CD14-positive monocyte (primary cell): ENCODE measurements at regions not wholly inside any gene's neighbourhood (a gene's known extent, or its start where the extent isn't known, plus 50 kb on each side); places are given as distances from the start of the nearest gene placed in this dataset.

ENCODE experiments used
- DNase-seq, 3 donors: peaks; one replicate each; pipeline ENCODE4 v3.0.0-alpha.2; 2011 to 2022
- H2AFZ ChIP-seq: 2 replicates; pipeline ENCODE4 v1.6.0; 2012; ENCODE audit warnings: mild to moderate bottlenecking, low read depth, low read length, inconsistent platforms; ENCODE audit not compliant: insufficient read depth, poor library complexity, severe bottlenecking
- H3K27ac ChIP-seq, 2 donors: 1 replicate in 1 of 2; 2 replicates in 1 of 2; pipeline ENCODE4 v1.5.1; 2012 to 2013; ENCODE audit warnings: low read length in 2 of 2, control low read depth in 1 of 2, inconsistent platforms in 1 of 2, low read depth in 1 of 2, mild to moderate bottlenecking in 1 of 2
- H3K27me3 ChIP-seq, 2 donors: one replicate each; pipeline versions ENCODE4 v1.6.0 to v1.6.1; 2011 to 2013; ENCODE audit warnings: low read length in 2 of 2; ENCODE audit not compliant: control insufficient read depth in 2 of 2, insufficient read depth in 2 of 2
- H3K36me3 ChIP-seq, 2 donors: replicated peaks in 1 of 2; 1 replicate in 1 of 2; 2 replicates in 1 of 2; pipeline versions ENCODE4 v1.5.1 to v1.6.1; 2012 to 2013; ENCODE audit warnings: low read length in 2 of 2, control low read depth in 1 of 2, inconsistent platforms in 1 of 2, mild to moderate bottlenecking in 1 of 2; ENCODE audit not compliant: insufficient read depth in 2 of 2, control insufficient read depth in 1 of 2
- H3K4me1 ChIP-seq, 2 donors: 1 replicate in 1 of 2; 2 replicates in 1 of 2; pipeline versions ENCODE4 v1.5.1 to v1.6.1; 2012 to 2013; ENCODE audit warnings: low read length in 2 of 2, control low read depth in 1 of 2, inconsistent platforms in 1 of 2, mild to moderate bottlenecking in 1 of 2, moderate library complexity in 1 of 2; ENCODE audit not compliant: insufficient read depth in 2 of 2, control insufficient read depth in 1 of 2
- H3K4me2 ChIP-seq: replicated peaks from 2 replicates; pipeline ENCODE3; 2012; ENCODE audit warnings: low read length, moderate library complexity, mild to moderate bottlenecking; ENCODE audit not compliant: poor library complexity, severe bottlenecking; ENCODE audit errors: extremely low read depth
- H3K4me3 ChIP-seq, 3 experiments: fragments of 200-600 bp in 1 of 3; sonication (generic) in 1 of 3; replicated peaks in 1 of 3; 1 replicate in 2 of 3; 2 replicates in 1 of 3; pipeline ENCODE4 v1.5.1; 2011 to 2013; ENCODE audit warnings: low read length in 3 of 3, mild to moderate bottlenecking in 3 of 3, control low read depth in 2 of 3, low read depth in 2 of 3, inconsistent platforms in 1 of 3, moderate library complexity in 1 of 3
- H3K79me2 ChIP-seq: 2 replicates; pipeline ENCODE4 v1.6.0; 2012; ENCODE audit warnings: mild to moderate bottlenecking, control low read depth, inconsistent platforms, low read length, moderate library complexity; ENCODE audit not compliant: insufficient read depth
- H3K9ac ChIP-seq: 2 replicates; pipeline ENCODE4 v1.6.0; 2017; ENCODE audit warnings: low read length, mild to moderate bottlenecking; ENCODE audit not compliant: insufficient read depth, poor library complexity, severe bottlenecking
- H3K9me3 ChIP-seq, 2 donors: replicated peaks in 1 of 2; 1 replicate in 1 of 2; 2 replicates in 1 of 2; pipeline versions ENCODE4 v1.5.1 to v1.6.1; 2012 to 2013; ENCODE audit warnings: low read length in 2 of 2, control low read depth in 1 of 2; ENCODE audit not compliant: control insufficient read depth in 1 of 2, insufficient read depth in 1 of 2
- H4K20me1 ChIP-seq: 2 replicates; pipeline ENCODE4 v1.6.0; 2012; ENCODE audit warnings: mild to moderate bottlenecking, low read length, control low read depth, moderate library complexity; ENCODE audit not compliant: insufficient read depth
- H3K27ac Mint-ChIP-seq, 7 donors: one replicate each; pipeline ENCODE4 v1.8.0; 2020; ENCODE audit warnings: mild to moderate bottlenecking in 7 of 7, mixed read lengths in 7 of 7, moderate library complexity in 6 of 7, inconsistent platforms in 2 of 7
- H3K27me3 Mint-ChIP-seq, 3 donors: one replicate each; pipeline ENCODE4 v1.8.0; 2021 to 2022; ENCODE audit warnings: low read depth in 3 of 3, mild to moderate bottlenecking in 3 of 3, mixed read lengths in 3 of 3, moderate library complexity in 3 of 3, inconsistent platforms in 1 of 3
- H3K36me3 Mint-ChIP-seq, 2 donors: one replicate each; pipeline ENCODE4 v1.8.0; 2020; ENCODE audit warnings: mixed read lengths in 2 of 2, inconsistent platforms in 1 of 2, mild to moderate bottlenecking in 1 of 2
- H3K4me1 Mint-ChIP-seq: one replicate; pipeline ENCODE4 v1.8.0; 2020; ENCODE audit warnings: mild to moderate bottlenecking, mixed read lengths
- H3K4me3 Mint-ChIP-seq, 2 donors: one replicate each; pipeline ENCODE4 v1.8.0; 2020; ENCODE audit warnings: mild to moderate bottlenecking in 2 of 2, mixed read lengths in 2 of 2, moderate library complexity in 1 of 2
- H3K9me3 Mint-ChIP-seq, 7 donors: one replicate each; pipeline ENCODE4 v1.8.0; 2020 to 2022; ENCODE audit warnings: mixed read lengths in 7 of 7, mild to moderate bottlenecking in 6 of 7, moderate library complexity in 6 of 7, inconsistent platforms in 2 of 7
- WGBS: methylation state at CpG from one replicate; pipeline ENCODE4 v1.1.5; 2013; ENCODE audit warnings: missing lambda C conversion rate; ENCODE audit not compliant: insufficient coverage; 5-methylcytosine and 5-hydroxymethylcytosine counted together
- intact Hi-C, 2 donors: fragments of 100-400 bp; cut with micrococcal nuclease; formaldehyde crosslinking; loops; one replicate each; pipeline versions ENCODE4 v1.15.0 to v1.15.1; 2023
- TF ChIP-seq, protein P1 (sequence below): fragments of 200-600 bp; IDR thresholded peaks from one replicate; pipeline ENCODE4 v1.8.0; 2022; ENCODE audit warnings: antibody characterized with exemption, mild to moderate bottlenecking

DNA sequence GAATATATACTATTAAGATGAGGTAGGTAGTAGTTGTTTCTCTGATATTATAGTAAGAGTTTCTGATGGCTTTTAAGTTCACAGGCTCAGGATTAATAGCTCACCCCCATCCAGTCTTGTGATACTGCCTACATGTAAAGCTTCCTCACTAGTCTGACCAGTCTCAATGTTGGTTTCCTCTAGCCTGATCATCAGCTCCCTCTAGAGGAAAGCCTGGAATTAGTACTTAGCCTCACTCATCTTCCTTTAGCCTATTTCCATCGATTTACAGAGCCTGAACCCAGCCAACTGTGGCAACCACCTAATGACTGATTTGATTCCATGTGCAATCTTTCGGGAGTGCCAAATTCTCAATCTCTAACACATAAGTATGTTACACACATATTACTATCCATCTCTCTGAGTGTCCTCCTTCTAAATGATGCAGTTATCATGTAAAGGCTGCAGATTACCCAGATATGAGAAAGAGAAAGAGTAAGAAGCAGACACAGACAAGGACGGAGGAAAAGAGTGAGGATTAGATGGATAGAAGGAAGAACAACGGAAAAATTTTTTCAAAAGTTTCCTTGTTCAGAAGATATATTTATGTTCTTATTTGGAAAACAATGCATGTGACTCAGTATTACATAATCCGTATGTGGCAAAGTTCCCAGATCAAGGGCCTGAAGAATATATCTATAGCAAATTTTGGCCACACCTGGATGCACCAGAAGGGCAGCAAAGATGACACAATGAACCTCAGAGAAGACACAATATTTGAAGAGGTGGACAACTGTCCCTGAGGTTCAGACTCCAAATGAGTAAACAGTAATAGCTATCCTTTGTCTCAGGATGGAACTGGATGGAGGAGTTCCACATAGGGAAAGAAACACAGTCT, 333.7 kb downstream of the ELAVL2 start:
- Histone ChIP-seq H3K4me1 (no peaks in the 10 kb centered on the region), H2AFZ (no peak overlapping the region), H3K27ac (no peak overlapping the region), H4K20me1 (no peaks in the 10 kb centered on the region), H3K9me3 (no peaks in the 10 kb centered on the region), H3K9ac (no peak overlapping the region), H3K79me2 (no peaks in the 10 kb centered on the region), H3K27me3 (no peaks in the 10 kb centered on the region), H3K4me3 (no peak overlapping the region), H3K36me3 (no peaks in the 10 kb centered on the region), H3K4me2 (no peak overlapping the region)
- Mint-ChIP-seq H3K27ac (no peak overlapping the region), H3K4me3 (no peak overlapping the region), H3K4me1 (no peaks in the 10 kb centered on the region), H3K36me3 (no peaks in the 10 kb centered on the region), H3K27me3 (no peaks in the 10 kb centered on the region), H3K9me3 (no peaks in the 10 kb centered on the region)
- no peak for DNase-seq
- TF ChIP-seq, protein P1, sequence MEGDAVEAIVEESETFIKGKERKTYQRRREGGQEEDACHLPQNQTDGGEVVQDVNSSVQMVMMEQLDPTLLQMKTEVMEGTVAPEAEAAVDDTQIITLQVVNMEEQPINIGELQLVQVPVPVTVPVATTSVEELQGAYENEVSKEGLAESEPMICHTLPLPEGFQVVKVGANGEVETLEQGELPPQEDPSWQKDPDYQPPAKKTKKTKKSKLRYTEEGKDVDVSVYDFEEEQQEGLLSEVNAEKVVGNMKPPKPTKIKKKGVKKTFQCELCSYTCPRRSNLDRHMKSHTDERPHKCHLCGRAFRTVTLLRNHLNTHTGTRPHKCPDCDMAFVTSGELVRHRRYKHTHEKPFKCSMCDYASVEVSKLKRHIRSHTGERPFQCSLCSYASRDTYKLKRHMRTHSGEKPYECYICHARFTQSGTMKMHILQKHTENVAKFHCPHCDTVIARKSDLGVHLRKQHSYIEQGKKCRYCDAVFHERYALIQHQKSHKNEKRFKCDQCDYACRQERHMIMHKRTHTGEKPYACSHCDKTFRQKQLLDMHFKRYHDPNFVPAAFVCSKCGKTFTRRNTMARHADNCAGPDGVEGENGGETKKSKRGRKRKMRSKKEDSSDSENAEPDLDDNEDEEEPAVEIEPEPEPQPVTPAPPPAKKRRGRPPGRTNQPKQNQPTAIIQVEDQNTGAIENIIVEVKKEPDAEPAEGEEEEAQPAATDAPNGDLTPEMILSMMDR: no peak
- 39% methylated on average over 3 of the region's 5 CpGs for WGBS
- intact Hi-C loops: no loop called here

GRCh38 chr9:23493219-23493618, 332.8 kb downstream of the ELAVL2 start:
- no peaks in the 10 kb centered on the region for H3K36me3 Mint-ChIP-seq
- no peak for DNase-seq
- no peak overlapping the region for H3K9ac ChIP-seq
- 33% methylated on average over 1 of the region's 5 CpGs for WGBS
- H3K27ac Mint-ChIP-seq: no peak overlapping the region
- no peak overlapping the region for H3K4me3 Mint-ChIP-seq
- peaks cover 0 to 3% (median 0%) of the 10 kb centered on the region in 7 donors for H3K9me3 Mint-ChIP-seq
- H3K79me2 ChIP-seq: no peaks in the 10 kb centered on the region
- TF ChIP-seq, protein P1: no peak
- H3K27me3 Mint-ChIP-seq: no peaks in the 10 kb centered on the region
- H3K4me1 ChIP-seq: no peaks in the 10 kb centered on the region
- H3K9me3 ChIP-seq: no peaks in the 10 kb centered on the region
- H3K4me2 ChIP-seq: no peak overlapping the region
- H2AFZ ChIP-seq: no peak overlapping the region
- no peak overlapping the region for H3K4me3 ChIP-seq
- H3K27me3 ChIP-seq: no peaks in the 10 kb centered on the region
- intact Hi-C loops: no loop called here
- no peak overlapping the region for H3K27ac ChIP-seq
- no peaks in the 10 kb centered on the region for H4K20me1 ChIP-seq
- H3K4me1 Mint-ChIP-seq: no peaks in the 10 kb centered on the region
- no peaks in the 10 kb centered on the region for H3K36me3 ChIP-seq
